ENCODE measurements at regions not wholly inside any gene's neighbourhood (a gene's known extent, or its start where the extent isn't known, plus 50 kb on each side); places are given as distances from the start of the nearest gene placed in this dataset.

DNA sequence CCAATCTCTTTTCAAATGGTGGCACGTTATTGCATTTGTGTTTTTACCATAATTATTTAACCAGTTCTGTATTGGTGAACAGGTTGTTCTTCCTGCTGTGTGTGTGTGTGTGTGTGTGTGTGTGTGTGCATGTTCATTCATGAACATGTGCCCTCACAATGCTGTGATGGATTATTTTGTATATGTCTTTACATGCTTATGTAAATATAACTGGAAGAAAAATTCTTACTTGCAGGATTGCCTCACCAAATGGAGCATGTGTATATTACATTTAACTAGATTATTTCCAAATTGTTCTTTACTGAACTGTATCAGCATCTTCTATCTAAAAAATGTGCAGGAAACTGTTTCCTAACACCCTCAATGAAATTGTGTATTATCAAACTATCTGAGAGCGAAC lies 175.2 kb upstream of the ZPLD1 start:
- Histone ChIP-seq H3K27ac (no peak overlapping the region), H3K4me3 (no peak overlapping the region), H3K4me1 (replicated peaks in 1 of 2) (no peaks in the 10 kb centered on the region)
- in situ Hi-C loops (cut with MboI; ENCODE audit: low pct_unique_long_range_greater_than_20kb in 2 of 9, low sequenced_read_pairs in 9 of 9, unreplicated experiment in 9 of 9): no loop called here
- 14 to 92% (median 70%) methylated on average over 2 of the region's 2 CpGs; no CpG with 5 or more reads in 1 of the 10 experiments for WGBS, 10 experiments
- peak in 2 of 8 experiments; percentile 48 to 63 for ATAC-seq (replicated peaks in 6 of 8)

DNA sequence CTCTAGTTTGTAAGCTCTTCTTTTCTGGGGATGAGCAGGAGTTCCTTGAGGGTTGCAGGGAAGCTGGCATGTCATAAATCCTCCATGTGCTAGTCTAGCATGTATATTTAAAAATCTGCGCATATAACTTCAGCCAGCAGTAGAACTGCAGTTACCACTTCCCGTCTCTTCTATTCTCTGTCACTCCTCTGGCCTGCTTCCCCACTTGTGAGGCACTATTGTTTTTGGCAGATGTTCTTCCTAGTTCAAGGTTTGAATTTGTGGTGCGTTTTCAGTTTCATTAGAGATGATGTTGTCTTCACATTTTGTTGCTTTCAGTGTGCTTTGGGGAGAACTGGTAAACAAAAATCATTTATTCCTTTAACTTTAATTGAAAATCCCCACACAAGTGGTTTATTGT lies 169.1 kb upstream of the ZPLD1 start:
- peak in 1 of 8 experiments; percentile 30 for ATAC-seq (replicated peaks in 6 of 8)
- no peak overlapping the region for H3K4me3 ChIP-seq
- H3K27ac ChIP-seq: no peak overlapping the region
- in situ Hi-C loops (cut with MboI; ENCODE audit: low pct_unique_long_range_greater_than_20kb in 2 of 9, low sequenced_read_pairs in 9 of 9, unreplicated experiment in 9 of 9): no loop called here
- WGBS, 10 experiments: 0 to 79% (median 47%) methylated on average over 1 to 3 of the region's 3 CpGs; no CpG with 5 or more reads in 1 of the 10 experiments
- no peaks in the 10 kb centered on the region for H3K4me1 ChIP-seq (replicated peaks in 1 of 2)

DNA sequence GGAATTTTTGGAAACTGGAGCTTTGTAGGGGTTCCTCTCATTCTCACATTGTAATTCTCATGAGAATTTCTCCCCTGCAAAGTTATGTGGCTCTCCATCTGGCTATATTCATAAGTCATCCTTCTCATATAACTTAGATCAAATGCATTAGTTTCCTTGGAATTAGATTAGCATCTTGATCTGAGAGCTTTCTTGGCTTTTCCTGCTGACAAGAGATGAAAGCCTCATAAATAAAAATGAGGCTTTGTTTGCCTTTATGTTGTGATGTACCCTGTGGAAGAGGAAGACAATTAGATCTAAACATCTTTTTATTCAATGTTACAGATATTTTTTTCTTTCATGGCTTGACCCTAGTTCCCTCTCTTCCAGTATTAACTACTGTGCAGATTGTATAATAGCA lies 165.4 kb upstream of the ZPLD1 start:
- in situ Hi-C loops (cut with MboI; ENCODE audit: low pct_unique_long_range_greater_than_20kb in 2 of 9, low sequenced_read_pairs in 9 of 9, unreplicated experiment in 9 of 9): no loop called here
- Histone ChIP-seq H3K4me1 (replicated peaks in 1 of 2) (no peaks in the 10 kb centered on the region), H3K4me3 (no peak overlapping the region), H3K27ac (no peak overlapping the region)
- no peak for ATAC-seq (replicated peaks in 6 of 8)

- in situ Hi-C loops (cut with MboI; ENCODE audit: low pct_unique_long_range_greater_than_20kb in 2 of 9, low sequenced_read_pairs in 9 of 9, unreplicated experiment in 9 of 9): no loop called here
- H3K4me1 ChIP-seq (replicated peaks in 1 of 2): peaks cover 0 to 11% of the 10 kb centered on the region in 2 donors
- ATAC-seq (replicated peaks in 6 of 8): peak in 1 of 8 experiments; percentile 77
- H3K4me3 ChIP-seq: no peak overlapping the region
- H3K27ac ChIP-seq: no peak overlapping the region
Measured at GRCh38 chr3:102290241-102290640, 144.6 kb upstream of the ZPLD1 start.

- Histone ChIP-seq H3K4me3 (no peak overlapping the region), H3K4me1 (replicated peaks in 1 of 2) (peaks cover 0 to 11% of the 10 kb centered on the region in 2 donors), H3K27ac (no peak overlapping the region)
- in situ Hi-C loops (cut with MboI; ENCODE audit: low pct_unique_long_range_greater_than_20kb in 2 of 9, low sequenced_read_pairs in 9 of 9, unreplicated experiment in 9 of 9): no loop called here
- no peak for ATAC-seq (replicated peaks in 6 of 8)
Measured at GRCh38 chr3:102295756-102296155, 139.1 kb upstream of the ZPLD1 start.

GRCh38 chr3:102297072-102297658 lies 137.7 kb upstream of the ZPLD1 start:
- no peak overlapping the region for H3K4me3 ChIP-seq
- H3K4me1 ChIP-seq (replicated peaks in 1 of 2): peaks cover 0 to 11% of the 10 kb centered on the region in 2 donors
- 20 to 100% (median 71%) methylated on average over 1 to 3 of the region's 3 CpGs; no CpG with 5 or more reads in 3 of the 10 experiments for WGBS, 10 experiments
- in situ Hi-C loops (cut with MboI; ENCODE audit: low pct_unique_long_range_greater_than_20kb in 2 of 9, low sequenced_read_pairs in 9 of 9, unreplicated experiment in 9 of 9): no loop called here
- ATAC-seq (replicated peaks in 6 of 8): no peak
- no peak overlapping the region for H3K27ac ChIP-seq

GRCh38 chr3:102299125-102299877 lies 135.5 kb upstream of the ZPLD1 start:
- 18 to 100% (median 88%) methylated on average over 1 to 3 of the region's 3 CpGs; no CpG with 5 or more reads in 2 of the 10 experiments for WGBS, 10 experiments
- Histone ChIP-seq H3K4me1 (replicated peaks in 1 of 2) (peaks cover 0 to 9% of the 10 kb centered on the region in 2 donors), H3K27ac (no peak overlapping the region), H3K4me3 (no peak overlapping the region)
- in situ Hi-C loops (cut with MboI; ENCODE audit: low pct_unique_long_range_greater_than_20kb in 2 of 9, low sequenced_read_pairs in 9 of 9, unreplicated experiment in 9 of 9): no loop called here
- no peak for ATAC-seq (replicated peaks in 6 of 8)

DNA sequence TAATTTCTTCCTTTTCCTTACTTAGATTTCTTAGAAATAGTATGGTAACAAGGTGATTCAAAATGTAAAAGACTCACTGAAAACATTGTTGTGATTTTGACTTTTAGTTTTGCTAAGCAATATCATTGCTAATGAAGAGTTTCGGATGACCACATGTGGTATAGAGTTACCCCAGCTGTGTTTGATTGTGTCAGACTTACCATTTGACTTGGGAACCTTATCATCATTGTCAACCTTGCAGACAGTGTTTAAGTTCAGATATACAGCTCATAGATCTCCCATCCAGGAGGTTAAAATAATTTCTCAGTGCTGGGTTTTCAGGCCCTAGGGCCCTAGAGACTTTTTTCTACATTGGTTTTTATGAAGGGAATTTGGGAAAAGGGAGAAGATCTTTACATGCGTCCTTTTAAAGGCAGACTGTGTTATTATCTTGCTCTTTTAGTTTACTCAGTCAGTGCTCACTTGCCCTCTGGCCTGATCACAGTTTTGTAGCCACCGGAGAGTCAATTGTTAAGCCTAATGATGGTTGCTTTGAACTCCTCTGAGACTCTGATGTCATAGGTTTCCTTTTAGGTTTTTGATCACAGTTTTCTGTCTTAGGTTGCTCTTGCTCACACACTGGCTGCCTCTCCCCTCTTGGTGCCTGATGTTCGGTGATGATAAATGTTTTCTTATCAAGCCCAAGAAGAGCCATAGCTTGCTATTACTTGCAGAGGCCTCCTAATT lies 133.5 kb upstream of the ZPLD1 start:
- 0 to 66% (median 41%) methylated on average over 1 to 4 of the region's 4 CpGs; no CpG with 5 or more reads in 2 of the 10 experiments for WGBS, 10 experiments

DNA sequence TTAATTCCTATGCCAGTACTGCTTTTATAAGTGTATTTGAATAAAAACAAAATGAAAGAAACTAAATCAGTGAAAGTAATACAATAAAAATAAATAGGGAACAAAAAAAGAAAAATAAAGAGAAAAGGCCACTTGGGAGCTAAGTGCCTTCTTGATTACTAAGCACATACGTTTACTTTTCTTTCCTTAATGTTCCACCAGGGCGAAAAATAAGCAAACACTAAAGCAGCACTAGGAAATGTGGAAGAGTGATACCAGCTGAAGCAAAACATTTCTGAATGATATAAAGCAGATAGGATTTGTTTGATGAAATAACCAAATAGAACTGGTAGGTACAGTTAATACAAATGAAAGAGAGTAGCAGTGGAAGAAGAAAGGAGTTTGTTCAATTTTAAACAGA lies 132.8 kb upstream of the ZPLD1 start:
- in situ Hi-C loops (cut with MboI; ENCODE audit: low pct_unique_long_range_greater_than_20kb in 2 of 9, low sequenced_read_pairs in 9 of 9, unreplicated experiment in 9 of 9): no loop called here
- H3K4me1 ChIP-seq (replicated peaks in 1 of 2): no peaks in the 10 kb centered on the region
- WGBS, 10 experiments: 29 to 95% (median 75%) methylated on average over 2 of the region's 2 CpGs; no CpG with 5 or more reads in 1 of the 10 experiments
- ATAC-seq (replicated peaks in 6 of 8): no peak
- no peak overlapping the region for H3K27ac ChIP-seq
- H3K4me3 ChIP-seq: no peak overlapping the region

More for the DNA sequence above, 133.5 kb upstream of the ZPLD1 start:
- H3K4me1 ChIP-seq (replicated peaks in 1 of 2): no peaks in the 10 kb centered on the region
- in situ Hi-C loops (cut with MboI; ENCODE audit: low pct_unique_long_range_greater_than_20kb in 2 of 9, low sequenced_read_pairs in 9 of 9, unreplicated experiment in 9 of 9): no loop called here
- no peak overlapping the region for H3K27ac ChIP-seq
- no peak overlapping the region for H3K4me3 ChIP-seq
- peak in 4 of 8 experiments; percentile 12 to 46 (median 31) for ATAC-seq (replicated peaks in 6 of 8)

GRCh38 chr3:102304550-102304949 lies 130.3 kb upstream of the ZPLD1 start:
- in situ Hi-C loops (cut with MboI; ENCODE audit: low pct_unique_long_range_greater_than_20kb in 2 of 9, low sequenced_read_pairs in 9 of 9, unreplicated experiment in 9 of 9): no loop called here
- WGBS, 10 experiments: 43 to 100% (median 91%) methylated on average over 2 to 3 of the region's 3 CpGs

GRCh38 chr3:102307442-102307841 lies 127.4 kb upstream of the ZPLD1 start:
- no peak for ATAC-seq (replicated peaks in 6 of 8)
- 5 to 100% methylated on average over 1 to 2 of the region's 2 CpGs; no CpG with 5 or more reads in 8 of the 10 experiments for WGBS, 10 experiments
- Histone ChIP-seq H3K4me3 (no peak overlapping the region), H3K27ac (no peak overlapping the region), H3K4me1 (replicated peaks in 1 of 2) (no peaks in the 10 kb centered on the region)
- in situ Hi-C loops (cut with MboI; ENCODE audit: low pct_unique_long_range_greater_than_20kb in 2 of 9, low sequenced_read_pairs in 9 of 9, unreplicated experiment in 9 of 9): no loop called here

More at GRCh38 chr3:102304550-102304949, 130.3 kb upstream of the ZPLD1 start:
- ATAC-seq (replicated peaks in 6 of 8): no peak
- no peak overlapping the region for H3K4me3 ChIP-seq
- H3K27ac ChIP-seq: no peak overlapping the region
- no peaks in the 10 kb centered on the region for H3K4me1 ChIP-seq (replicated peaks in 1 of 2)

GRCh38 chr3:102329066-102329465 lies 105.7 kb upstream of the ZPLD1 start:
- 0 to 100% (median 80%) methylated on average over 1 of the region's 1 CpG; no CpG with 5 or more reads in 5 of the 10 experiments for WGBS, 10 experiments
- in situ Hi-C loops (cut with MboI; ENCODE audit: low pct_unique_long_range_greater_than_20kb in 2 of 9, low sequenced_read_pairs in 9 of 9, unreplicated experiment in 9 of 9): no loop called here
- Histone ChIP-seq H3K4me1 (replicated peaks in 1 of 2) (no peaks in the 10 kb centered on the region), H3K4me3 (no peak overlapping the region), H3K27ac (no peak overlapping the region)
- ATAC-seq (replicated peaks in 6 of 8): no peak

DNA sequence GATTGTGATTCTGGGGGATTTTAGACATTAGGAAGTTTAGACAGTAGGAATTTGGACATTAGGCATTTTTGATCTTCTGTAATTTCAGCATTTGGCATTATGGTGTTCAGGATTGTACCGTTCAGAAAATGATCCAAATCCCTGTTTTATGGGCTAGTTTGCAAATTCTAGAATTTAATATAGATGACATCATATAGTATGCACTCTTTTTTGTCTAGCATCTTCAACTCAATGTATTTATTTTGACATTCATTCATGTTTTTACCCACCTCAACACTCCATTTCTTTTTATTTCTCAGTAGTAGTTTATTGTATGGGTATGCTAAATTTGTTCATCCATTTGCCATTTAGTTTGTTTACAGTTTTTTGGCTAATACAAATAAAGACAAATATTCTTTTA lies 105.3 kb upstream of the ZPLD1 start:
- H3K4me3 ChIP-seq: no peak overlapping the region
- no peaks in the 10 kb centered on the region for H3K4me1 ChIP-seq (replicated peaks in 1 of 2)
- in situ Hi-C loops (cut with MboI; ENCODE audit: low pct_unique_long_range_greater_than_20kb in 2 of 9, low sequenced_read_pairs in 9 of 9, unreplicated experiment in 9 of 9): no loop called here
- 0 to 100% (median 80%) methylated on average over 1 of the region's 1 CpG; no CpG with 5 or more reads in 1 of the 10 experiments for WGBS, 10 experiments
- H3K27ac ChIP-seq: no peak overlapping the region
- ATAC-seq (replicated peaks in 6 of 8): no peak

All from motor neuron (in vitro differentiated cells).